ENCODE measurements at regions not wholly inside any gene's neighbourhood (a gene's known extent, or its start where the extent isn't known, plus 50 kb on each side); places are given as distances from the start of the nearest gene placed in this dataset.

DNA sequence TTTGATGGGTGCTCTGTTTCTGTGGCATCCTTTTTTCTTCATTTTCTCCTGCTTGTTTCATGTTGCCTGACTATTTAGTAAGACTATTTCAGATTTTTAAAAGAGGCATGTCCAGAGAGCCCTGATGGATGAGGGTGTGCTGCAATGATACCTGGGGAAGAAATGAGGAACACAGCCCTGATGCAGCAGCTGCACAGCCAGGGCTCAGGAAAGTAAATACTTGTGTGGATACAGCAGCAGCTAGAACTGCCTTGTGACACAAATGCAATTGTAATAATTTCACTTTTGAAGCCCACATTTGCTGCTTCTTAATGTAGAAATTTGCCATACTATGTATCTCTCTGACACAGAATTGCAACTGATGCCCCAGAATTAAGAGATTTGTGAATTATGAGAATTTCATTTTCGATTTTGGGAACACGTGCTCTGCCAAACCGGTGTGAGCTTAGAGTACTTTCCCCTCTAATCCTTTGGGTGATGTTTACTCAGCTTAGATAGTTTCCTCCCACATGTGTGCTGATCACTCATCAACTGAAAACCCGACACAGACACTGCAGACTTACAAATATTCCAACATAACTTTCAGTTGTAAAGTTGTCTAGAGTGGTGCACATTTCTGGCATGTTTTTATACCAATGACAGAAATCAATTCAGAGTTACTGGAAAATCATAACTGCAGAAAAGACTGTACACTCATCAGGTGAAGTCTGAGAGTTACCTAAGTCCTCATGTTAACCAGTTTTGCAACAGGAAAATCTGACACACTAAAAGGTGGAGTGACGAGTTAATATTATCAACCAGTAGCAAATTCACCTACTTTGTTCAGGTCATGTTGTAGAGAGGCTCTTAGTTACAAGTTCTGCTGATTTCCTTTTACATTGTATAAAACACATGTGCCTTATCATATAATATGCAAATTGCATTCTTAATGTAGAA, 383.4 kb downstream of the CBLN2 start:
- ChIA-PET POLR2A (no interaction called here), CTCF (no interaction called here)
- H3K27me3 ChIP-seq (ENCODE audit: control insufficient read depth, insufficient read depth, low read length), result no peaks in the 10 kb centered on the region
- DNase-seq (ENCODE audit: low read depth, low spot score) (no peak), ATAC-seq (no peak)
- H3K4me3 ChIP-seq (ENCODE audit: low read depth in 2 of 2, low read length in 2 of 2), result no peak overlapping the region
- intact Hi-C loops (cut with micrococcal nuclease; ENCODE audit: unreplicated experiment), result no loop called here
- H3K36me3 ChIP-seq (ENCODE audit: control insufficient read depth, insufficient read depth, low read length), result no peaks in the 10 kb centered on the region
- BruUV-seq (replicated peaks), result no TSS peak
- H3K4me1 ChIP-seq (ENCODE audit: control insufficient read depth, insufficient read depth, low read length), result no peaks in the 10 kb centered on the region
- H3K9me3 ChIP-seq (ENCODE audit: control insufficient read depth, insufficient read depth, low read depth, low read length), result no peaks in the 10 kb centered on the region
- H3K27ac ChIP-seq (ENCODE audit: low read length), result no peak overlapping the region
- TF ChIP-seq CTCF (IDR thresholded peaks at IDR 0.05) (no peak), REST (IDR thresholded peaks at IDR 0.05; ENCODE audit: insufficient read depth in 1 of 2, low read depth in 2 of 2, low read length in 1 of 2) (no peak), SIN3A (IDR thresholded peaks at IDR 0.05; ENCODE audit: borderline replicate concordance, insufficient read depth, low read depth, low read length) (no peak), POLR2AphosphoS5 (IDR thresholded peaks at IDR 0.05; ENCODE audit: low read depth, low read length) (no peak), TCF7L2 (IDR thresholded peaks at IDR 0.05; ENCODE audit: low read depth, low read length) (no peak)
- in situ Hi-C loops (cut with HindIII; ENCODE audit: low pct_unique_long_range_greater_than_20kb, low sequenced_read_pairs), result no loop called here

GRCh38 chr18:72155327-72155726, 388.8 kb downstream of the CBLN2 start:
- BruUV-seq (replicated peaks), result no TSS peak
- Histone ChIP-seq H3K4me3 (ENCODE audit: low read depth in 2 of 2, low read length in 2 of 2) (no peak overlapping the region), H3K27me3 (ENCODE audit: control insufficient read depth, insufficient read depth, low read length) (no peaks in the 10 kb centered on the region), H3K27ac (ENCODE audit: low read length) (no peak overlapping the region), H3K36me3 (ENCODE audit: control insufficient read depth, insufficient read depth, low read length) (no peaks in the 10 kb centered on the region), H3K9me3 (ENCODE audit: control insufficient read depth, insufficient read depth, low read depth, low read length) (no peaks in the 10 kb centered on the region), H3K4me1 (ENCODE audit: control insufficient read depth, insufficient read depth, low read length) (no peaks in the 10 kb centered on the region)
- DNase-seq (ENCODE audit: low read depth, low spot score) (no peak), ATAC-seq (no peak)
- ChIA-PET CTCF (no interaction called here), POLR2A (no interaction called here)
- intact Hi-C loops (cut with micrococcal nuclease; ENCODE audit: unreplicated experiment) (no loop called here), in situ Hi-C loops (cut with HindIII; ENCODE audit: low pct_unique_long_range_greater_than_20kb, low sequenced_read_pairs) (no loop called here)
- TF ChIP-seq REST (IDR thresholded peaks at IDR 0.05; ENCODE audit: insufficient read depth in 1 of 2, low read depth in 2 of 2, low read length in 1 of 2), result no peak
- TF ChIP-seq POLR2AphosphoS5 (IDR thresholded peaks at IDR 0.05; ENCODE audit: low read depth, low read length), result no peak
- no peak for TF ChIP-seq CTCF (IDR thresholded peaks at IDR 0.05)
- no peak for TF ChIP-seq TCF7L2 (IDR thresholded peaks at IDR 0.05; ENCODE audit: low read depth, low read length)
- no peak for TF ChIP-seq SIN3A (IDR thresholded peaks at IDR 0.05; ENCODE audit: borderline replicate concordance, insufficient read depth, low read depth, low read length)
